K562 (cell line): ENCODE measurements at regions not wholly inside any gene's neighbourhood (a gene's known extent, or its start where the extent isn't known, plus 50 kb on each side); places are given as distances from the start of the nearest gene placed in this dataset.

Experiments used
- ATAC-seq: fragments of 200-7000 bp; cut with Tn5 transposase; 3 replicates; pipeline ENCODE4 v1.9.1; 2020; ENCODE audit warnings: moderate library complexity
- BruUV-seq: library from RNA; stranded (reverse); fragments of 400-500 nt; replicated peaks from 2 replicates; lab custom pipeline; 2021; lab: Mats Ljungman, UMichigan
- CTCF ChIA-PET: fragments of 300-600 bp; formaldehyde crosslinking; extraction: SDS; loops from one replicate; lab custom pipeline; 2021; ENCODE audit warnings: low intra/inter-chr PET ratio; lab: Yijun Ruan, JAX
- POLR2A ChIA-PET: fragments of 300-600, 350-650 bp; sonication (Branson Sonifier 250); formaldehyde crosslinking; extraction: SDS; loops from one replicate; lab custom pipeline; 2021; ENCODE audit warnings: antibody characterized with exemption, inconsistent platforms; lab: Yijun Ruan, JAX
- DNase-seq, 4 experiments: peaks; one replicate each; pipeline versions ENCODE4 v3.0.0 to v3.0.0-alpha.2; 2011 to 2018; ENCODE audit warnings: low spot score in 3 of 4, mixed read lengths in 3 of 4; ENCODE audit errors: extremely low read depth in 1 of 4
- FAIRE-seq: peaks from 2 replicates; lab custom pipeline; 2011; peaks lifted over from hg19 to GRCh38; lab: Jason Lieb, UNC
- H2AFZ ChIP-seq: 2 replicates; pipeline ENCODE4 v1.6.0; 2011; ENCODE audit warnings: low read depth, low read length, control low read depth, inconsistent platforms
- H3K27ac ChIP-seq: fragments of 200-600 bp; 3 replicates; pipeline ENCODE4 v1.8.0; 2011; ENCODE audit warnings: low read depth, mild to moderate bottlenecking, control low read depth, inconsistent platforms, low read length, moderate library complexity, mixed read lengths; ENCODE audit errors: extremely low read depth
- H3K27me3 ChIP-seq, 2 experiments: fragments of 300-600 bp in 1 of 2; 2 replicates in 1 of 2; 3 replicates in 1 of 2; pipeline versions ENCODE4 v1.6.0 to v1.8.0; 2011; ENCODE audit warnings: inconsistent platforms in 2 of 2, low read length in 2 of 2, mild to moderate bottlenecking in 1 of 2, mixed read lengths in 1 of 2, moderate library complexity in 1 of 2; ENCODE audit not compliant: control insufficient read depth in 2 of 2, insufficient read depth in 2 of 2
- H3K36me3 ChIP-seq: fragments of 300-600 bp; 3 replicates; pipeline ENCODE4 v1.8.0; 2011; ENCODE audit warnings: mild to moderate bottlenecking, low read length, inconsistent platforms; ENCODE audit not compliant: control insufficient read depth, insufficient read depth
- H3K4me1 ChIP-seq, 2 experiments: fragments of 200-600 bp in 1 of 2; replicated peaks in 1 of 2; 2 replicates in 1 of 2; 3 replicates in 1 of 2; pipeline versions ENCODE4 v1.5.1 to v1.8.0; 2011; ENCODE audit warnings: inconsistent platforms in 2 of 2, low read length in 2 of 2, mild to moderate bottlenecking in 1 of 2, mixed read lengths in 1 of 2, moderate library complexity in 1 of 2; ENCODE audit not compliant: control insufficient read depth in 2 of 2, insufficient read depth in 2 of 2
- H3K4me2 ChIP-seq: 2 replicates; pipeline ENCODE4 v1.6.1; 2011; ENCODE audit warnings: low read length, control low read depth, inconsistent platforms, mixed read lengths; ENCODE audit not compliant: insufficient read depth
- H3K4me3 ChIP-seq: fragments of 200-600 bp; sonication (generic), shearing (Covaris generic); 2 replicates; pipeline ENCODE4 v1.5.1; 2016; ENCODE audit warnings: control low read depth, inconsistent platforms
- H3K79me2 ChIP-seq: fragments of 200-600 bp; 3 replicates; pipeline ENCODE4 v1.8.0; 2011; ENCODE audit warnings: low read length, inconsistent platforms; ENCODE audit not compliant: control insufficient read depth, insufficient read depth
- H3K9ac ChIP-seq, 2 experiments: 2 replicates each; pipeline versions ENCODE4 v1.6.0 to v1.6.1; 2011; ENCODE audit warnings: low read depth in 2 of 2, low read length in 2 of 2, control low read depth in 1 of 2, inconsistent platforms in 1 of 2, mild to moderate bottlenecking in 1 of 2, mixed read lengths in 1 of 2; ENCODE audit not compliant: insufficient read depth in 1 of 2
- H3K9me1 ChIP-seq: one replicate; pipeline ENCODE4 v1.6.0; 2011; ENCODE audit warnings: inconsistent platforms, mild to moderate bottlenecking, low read length, moderate library complexity; ENCODE audit not compliant: control insufficient read depth, insufficient read depth
- H3K9me3 ChIP-seq: replicated peaks from 2 replicates; pipeline ENCODE4 v1.5.1; 2011; ENCODE audit warnings: low read depth, low read length, inconsistent platforms; ENCODE audit not compliant: control insufficient read depth, insufficient read depth
- H4K20me1 ChIP-seq: replicated peaks from 2 replicates; pipeline ENCODE4 v1.6.1; 2011; ENCODE audit warnings: low read length, inconsistent platforms, mixed read lengths; ENCODE audit not compliant: control insufficient read depth, insufficient read depth
- BCLAF1 ChIP-seq, 2 experiments: fragments of 450-650 bp in 1 of 2; IDR thresholded peaks; 2 replicates each; pipeline ENCODE4 v1.6.1; 2011 to 2017; ENCODE audit warnings: low read depth in 2 of 2, antibody characterized with exemption in 1 of 2, borderline replicate concordance in 1 of 2, low read length in 1 of 2, mild to moderate bottlenecking in 1 of 2, mixed read lengths in 1 of 2; ENCODE audit not compliant: control insufficient read depth in 1 of 2
- BRF1 ChIP-seq: IDR thresholded peaks from 3 replicates; pipeline ENCODE4 v1.6.1; 2011; ENCODE audit warnings: borderline replicate concordance, mild to moderate bottlenecking; ENCODE audit not compliant: insufficient read length; ENCODE audit errors: extremely low read depth
- CBX3 ChIP-seq, 2 experiments: IDR thresholded peaks; 1 replicate in 1 of 2; 2 replicates in 1 of 2; pipeline ENCODE4 v1.6.1; 2012; ENCODE audit warnings: inconsistent platforms in 2 of 2, low read length in 2 of 2, borderline replicate concordance in 1 of 2, control low read depth in 1 of 2
- CBX5 ChIP-seq: IDR thresholded peaks from 2 replicates; pipeline ENCODE4 v1.6.1; 2014; ENCODE audit warnings: low read depth, borderline replicate concordance
- CBX8 ChIP-seq: fragments of 200-600 bp; sonication (generic); IDR thresholded peaks from 2 replicates; pipeline ENCODE4 v1.6.1; 2012; ENCODE audit warnings: borderline replicate concordance, mixed run types, low read depth, mild to moderate bottlenecking, moderate library complexity, mixed read lengths, low read length, control low read depth, inconsistent platforms; ENCODE audit not compliant: poor library complexity, severe bottlenecking; ENCODE audit errors: extremely low read depth
- FOXP1 ChIP-seq: sonication (generic); formaldehyde crosslinking; IDR thresholded peaks from 2 replicates; pipeline ENCODE4 v1.8.0; 2022; ENCODE audit warnings: mild to moderate bottlenecking, missing genetic modification reagents
- HBP1 ChIP-seq: fragments of 450-650 bp; formaldehyde crosslinking; IDR thresholded peaks from 2 replicates; pipeline ENCODE4 v1.4.0; 2022; ENCODE audit warnings: missing genetic modification characterization
- HDAC8 ChIP-seq: fragments of 450-650 bp; IDR thresholded peaks from 2 replicates; pipeline ENCODE4 v1.6.1; 2016; ENCODE audit warnings: mild to moderate bottlenecking, missing genetic modification characterization, moderate library complexity, missing compliant biosample characterization
- HNRNPUL1 ChIP-seq: fragments of 200-400 bp; formaldehyde crosslinking; IDR thresholded peaks from 2 replicates; pipeline ENCODE4 v1.6.1; 2017; ENCODE audit warnings: low read length
- NR2C1 ChIP-seq, 2 experiments: fragments of 450-650 bp; IDR thresholded peaks; 2 replicates each; pipeline ENCODE4 v1.6.1; 2017; ENCODE audit warnings: mild to moderate bottlenecking in 2 of 2, antibody characterized with exemption in 1 of 2, inconsistent platforms in 1 of 2, missing compliant biosample characterization in 1 of 2, missing genetic modification characterization in 1 of 2
- PPARD ChIP-seq: fragments of 250-450 bp; sonication (Bioruptor Pico); IDR thresholded peaks from 2 replicates; pipeline ENCODE4 v1.8.0; 2022; ENCODE audit warnings: inconsistent platforms, mild to moderate bottlenecking, moderate library complexity
- SIRT6 ChIP-seq: IDR thresholded peaks from one replicate; pipeline ENCODE4 v1.6.1; 2012; ENCODE audit warnings: low read depth, mild to moderate bottlenecking, control low read depth, inconsistent platforms, low read length, moderate library complexity
- SMARCE1 ChIP-seq: fragments of 450-650 bp; IDR thresholded peaks from 2 replicates; pipeline ENCODE4 v1.7.1; 2016; ENCODE audit warnings: mild to moderate bottlenecking
- SOX6 ChIP-seq: fragments of 450-650 bp; IDR thresholded peaks from 2 replicates; pipeline ENCODE4 v1.6.1; 2014; ENCODE audit warnings: mild to moderate bottlenecking
- XRCC4 ChIP-seq: IDR thresholded peaks from one replicate; pipeline ENCODE4 v1.6.1; 2011; ENCODE audit not compliant: insufficient read depth, insufficient read length; ENCODE audit errors: extremely low read depth
- ZBTB43 ChIP-seq: sonication (generic); formaldehyde crosslinking; IDR thresholded peaks from 2 replicates; pipeline ENCODE4 v1.8.0; 2023; ENCODE audit warnings: mild to moderate bottlenecking, missing genetic modification reagents
- ZNF696 ChIP-seq: fragments of 250-450 bp; sonication (Bioruptor Pico); conservative IDR thresholded peaks from 2 replicates; pipeline ENCODE4 v1.4.0; 2020; ENCODE audit warnings: mild to moderate bottlenecking, moderate library complexity
- WGBS: fragments of 100-300 bp; shearing (Covaris generic); methylation state at CpG from one replicate; pipeline ENCODE4 v1.1.6; 2016; ENCODE audit warnings: low coverage, mixed read lengths; ENCODE audit not compliant: insufficient coverage; ENCODE audit errors: missing lambda C conversion rate; 5-methylcytosine and 5-hydroxymethylcytosine counted together
- in situ Hi-C: fragments of 300-500 bp; cut with MboI; formaldehyde crosslinking; loops from 4 replicates; pipeline ENCODE4 v1.15.0; 2018; ENCODE audit warnings: inconsistent platforms, mixed read lengths
- intact Hi-C: fragments of 100-400 bp; cut with micrococcal nuclease; formaldehyde crosslinking; loops from 2 replicates; pipeline ENCODE4 v1.14.2; 2022

GRCh38 chr3:59442046-59442445 lies 392.2 kb upstream of the CFAP20DC start:
- Histone ChIP-seq H3K4me1 (no peaks in the 10 kb centered on the region), H3K9ac (no peak overlapping the region), H3K4me2 (no peak overlapping the region), H3K4me3 (no peak overlapping the region), H3K27ac (no peak overlapping the region), H3K36me3 (no peaks in the 10 kb centered on the region), H2AFZ (no peak overlapping the region), H3K9me1 (no peaks in the 10 kb centered on the region), H3K9me3 (no peaks in the 10 kb centered on the region), H3K27me3 (peaks cover 0 to 4% of the 10 kb centered on the region in 2 experiments; a peak in 3 of 5 replicates), H3K79me2 (no peaks in the 10 kb centered on the region), H4K20me1 (no peaks in the 10 kb centered on the region)
- ATAC-seq (no peak), DNase-seq (no peak), FAIRE-seq (no peak)
- ChIA-PET CTCF (no interaction called here), POLR2A (no interaction called here)
- intact Hi-C loops (no loop called here), in situ Hi-C loops (no loop called here)
- BruUV-seq = no TSS peak
- 0% methylated on average over 4 of the region's 6 CpGs for WGBS
- no peak for TF ChIP-seq ZBTB43 (CRISPR knock-in tag)
- TF ChIP-seq PPARD (CRISPR knock-in tag) = no peak
- TF ChIP-seq SIRT6 = no peak
- no peak for TF ChIP-seq HBP1 (CRISPR knock-in tag)
- no peak for TF ChIP-seq BCLAF1 (IDR thresholded peaks at IDR 0.05; ENCODE audit: borderline replicate concordance in 1 of 2, control insufficient read depth in 1 of 2, low read depth in 2 of 2, low read length in 1 of 2)
- TF ChIP-seq SOX6 = no peak
- TF ChIP-seq FOXP1 (CRISPR knock-in tag) = no peak
- no peak for TF ChIP-seq HNRNPUL1
- TF ChIP-seq XRCC4 = no peak
- TF ChIP-seq NR2C1 (IDR thresholded peaks at IDR 0.05) = no peak
- TF ChIP-seq NR2C1 (tag; IDR thresholded peaks at IDR 0.05) = no peak
- no peak for TF ChIP-seq CBX3 (IDR thresholded peaks at IDR 0.05; ENCODE audit: borderline replicate concordance in 1 of 2, low read length in 2 of 2)
- TF ChIP-seq BRF1 = no peak
- no peak for TF ChIP-seq SMARCE1
- TF ChIP-seq CBX5 = no peak
- no peak for TF ChIP-seq ZNF696 (CRISPR knock-in tag)
- no peak for TF ChIP-seq HDAC8 (tag)
- TF ChIP-seq CBX8 = no peak
